Thyroid gland (tissue), 4 donors: ENCODE measurements at regions not wholly inside any gene's neighbourhood (a gene's known extent, or its start where the extent isn't known, plus 50 kb on each side); places are given as distances from the start of the nearest gene placed in this dataset.

Source experiments
- DNase-seq, 2 donors: peaks; one replicate each; pipeline ENCODE4 v3.0.0-alpha.2; 2019
- H3K27ac ChIP-seq, 3 donors: fragments of 200-600 bp; sonication (generic); 1 replicate in 2 of 3; 2 replicates in 1 of 3; pipeline ENCODE4 v1.5.1; 2016 to 2019; ENCODE audit warnings: mild to moderate bottlenecking in 1 of 3, moderate library complexity in 1 of 3
- H3K27me3 ChIP-seq: fragments of 200-600 bp; sonication (generic); one replicate; pipeline ENCODE4 v1.5.1; 2019
- H3K36me3 ChIP-seq, 2 donors: fragments of 200-600 bp; sonication (generic); one replicate each; pipeline ENCODE4 v1.5.1; 2016 to 2019
- H3K4me1 ChIP-seq, 2 donors: fragments of 200-600 bp; sonication (generic); one replicate each; pipeline ENCODE4 v1.5.1; 2017 to 2019
- H3K4me3 ChIP-seq, 3 donors: fragments of 200-600 bp; sonication (generic); replicated peaks in 1 of 3; 1 replicate in 2 of 3; 2 replicates in 1 of 3; pipeline ENCODE4 v1.5.1; 2016; ENCODE audit warnings: mild to moderate bottlenecking in 1 of 3
- H3K9me3 ChIP-seq: fragments of 200-600 bp; sonication (generic); one replicate; pipeline ENCODE4 v1.5.1; 2017
- POLR2A ChIP-seq, 2 donors: fragments of 450-650 bp; IDR thresholded peaks; one replicate each; pipeline ENCODE4 v1.6.1; 2017; ENCODE audit warnings: antibody characterized with exemption in 2 of 2, mild to moderate bottlenecking in 2 of 2, moderate library complexity in 1 of 2
- WGBS, 2 donors: methylation state at CpG; one replicate each; pipeline ENCODE4 v1.1.5; 2017; 5-methylcytosine and 5-hydroxymethylcytosine counted together
- intact Hi-C: fragments of 100-400 bp; cut with DNase I; formaldehyde crosslinking; loops from one replicate; pipeline ENCODE4 v1.15.1; 2023
- TF ChIP-seq, protein P1 (sequence below), 6 experiments: fragments of 200-600 bp in 3 of 6; fragments of 450-650 bp in 3 of 6; sonication (generic) in 3 of 6; IDR thresholded peaks; one replicate each; pipeline ENCODE4 v1.5.1; 2016 to 2019; ENCODE audit warnings: antibody characterized with exemption in 6 of 6, mild to moderate bottlenecking in 2 of 6, inconsistent platforms in 1 of 6, moderate library complexity in 1 of 6

DNA sequence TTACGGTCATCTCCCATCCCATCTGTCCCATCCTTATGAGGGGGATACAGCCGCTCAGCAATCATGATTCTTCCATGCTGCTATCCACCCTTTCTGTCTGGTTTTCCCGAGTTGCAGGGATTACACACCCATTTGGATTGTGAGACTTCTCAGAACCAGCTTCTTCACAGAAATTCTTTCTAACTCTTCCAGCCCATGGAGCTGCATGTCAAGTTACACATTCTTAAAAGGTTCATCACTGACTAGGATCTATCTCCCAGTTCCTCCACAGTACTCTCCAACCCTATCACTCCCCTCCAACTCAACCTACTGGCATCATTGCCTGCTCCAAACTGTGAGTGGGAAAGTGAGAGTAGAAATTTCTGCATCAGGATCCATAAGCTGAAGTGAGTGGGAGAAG, 558.2 kb upstream of the TNP1 start:
- 95 to 96% methylated on average over 3 of the region's 3 CpGs for WGBS, 2 donors
- Histone ChIP-seq H3K9me3 (no peaks in the 10 kb centered on the region), H3K4me3 (no peak overlapping the region), H3K27me3 (no peaks in the 10 kb centered on the region), H3K4me1 (peaks cover 9 to 13% of the 10 kb centered on the region in 2 donors), H3K27ac (peak overlapping the region in 2 of 3 donors; percentile 2 to 38), H3K36me3 (no peaks in the 10 kb centered on the region)
- DNase-seq = no peak
- TF ChIP-seq POLR2A (IDR thresholded peaks at IDR 0.05) = no peak
- TF ChIP-seq, protein P1, sequence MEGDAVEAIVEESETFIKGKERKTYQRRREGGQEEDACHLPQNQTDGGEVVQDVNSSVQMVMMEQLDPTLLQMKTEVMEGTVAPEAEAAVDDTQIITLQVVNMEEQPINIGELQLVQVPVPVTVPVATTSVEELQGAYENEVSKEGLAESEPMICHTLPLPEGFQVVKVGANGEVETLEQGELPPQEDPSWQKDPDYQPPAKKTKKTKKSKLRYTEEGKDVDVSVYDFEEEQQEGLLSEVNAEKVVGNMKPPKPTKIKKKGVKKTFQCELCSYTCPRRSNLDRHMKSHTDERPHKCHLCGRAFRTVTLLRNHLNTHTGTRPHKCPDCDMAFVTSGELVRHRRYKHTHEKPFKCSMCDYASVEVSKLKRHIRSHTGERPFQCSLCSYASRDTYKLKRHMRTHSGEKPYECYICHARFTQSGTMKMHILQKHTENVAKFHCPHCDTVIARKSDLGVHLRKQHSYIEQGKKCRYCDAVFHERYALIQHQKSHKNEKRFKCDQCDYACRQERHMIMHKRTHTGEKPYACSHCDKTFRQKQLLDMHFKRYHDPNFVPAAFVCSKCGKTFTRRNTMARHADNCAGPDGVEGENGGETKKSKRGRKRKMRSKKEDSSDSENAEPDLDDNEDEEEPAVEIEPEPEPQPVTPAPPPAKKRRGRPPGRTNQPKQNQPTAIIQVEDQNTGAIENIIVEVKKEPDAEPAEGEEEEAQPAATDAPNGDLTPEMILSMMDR (IDR thresholded peaks at IDR 0.05) = no peak
- intact Hi-C loops = no loop called here

DNA sequence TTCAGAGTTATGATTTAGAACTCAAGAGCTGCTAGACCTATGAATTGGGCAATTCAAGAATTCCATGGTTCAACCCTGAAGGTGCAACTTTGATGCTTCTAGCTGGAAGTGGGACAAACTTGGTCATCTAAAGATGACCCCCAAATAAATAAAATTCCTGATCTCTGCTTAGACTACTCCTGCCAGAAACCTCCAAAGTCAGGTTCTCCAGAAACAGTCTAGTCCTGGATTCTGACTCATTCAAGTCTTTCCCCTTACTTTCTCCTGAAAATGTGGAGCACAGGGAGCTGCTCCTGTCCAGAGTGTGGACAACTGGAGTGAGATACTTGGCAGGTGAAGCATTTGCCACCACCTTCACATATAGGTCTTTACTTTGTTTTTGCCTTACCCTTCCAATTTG, 557.7 kb upstream of the TNP1 start:
- Histone ChIP-seq H3K4me1 (peaks cover 9 to 14% of the 10 kb centered on the region in 2 donors), H3K27me3 (no peaks in the 10 kb centered on the region), H3K36me3 (no peaks in the 10 kb centered on the region), H3K27ac (no peak overlapping the region), H3K4me3 (no peak overlapping the region), H3K9me3 (no peaks in the 10 kb centered on the region)
- intact Hi-C loops = no loop called here
- DNase-seq = no peak
- TF ChIP-seq POLR2A (IDR thresholded peaks at IDR 0.05) = no peak

DNA sequence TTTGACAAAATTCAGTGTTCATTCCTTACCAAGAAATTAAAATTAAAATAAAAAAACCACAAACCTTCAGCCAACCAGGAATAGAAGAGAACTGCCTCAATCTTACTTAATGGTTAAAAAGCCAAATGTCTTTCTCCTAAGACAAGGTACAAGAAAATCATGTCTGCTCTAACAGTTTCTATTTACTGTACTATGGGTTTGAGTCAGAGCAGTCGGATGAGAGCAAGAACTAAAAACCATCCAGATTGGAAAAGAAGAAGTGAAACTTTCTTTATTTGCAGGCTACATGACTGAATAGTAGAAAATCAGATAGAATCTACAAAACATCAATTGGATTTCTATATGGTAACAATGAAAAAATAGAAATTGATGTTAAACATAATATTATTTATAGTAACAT, 555.5 kb upstream of the TNP1 start:
- intact Hi-C loops = no loop called here

DNA sequence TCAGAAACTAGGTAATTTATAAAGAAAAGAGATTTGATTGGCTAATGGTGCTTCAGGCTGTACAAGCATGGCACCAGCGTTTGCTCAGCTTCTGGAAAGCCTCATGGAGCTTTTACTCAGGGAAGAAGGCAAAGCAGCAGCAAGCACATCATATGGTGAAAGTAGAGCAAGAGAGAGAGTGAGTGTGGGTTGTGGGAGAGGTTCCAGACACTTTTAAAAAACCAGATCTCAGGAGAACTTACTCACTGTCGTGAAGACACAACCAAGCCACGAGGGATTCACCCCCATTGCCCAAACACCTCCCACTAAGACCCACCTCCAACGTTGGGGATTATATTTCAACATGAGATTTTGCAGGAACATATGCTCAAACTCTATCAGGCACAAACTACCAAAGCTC, 554.6 kb upstream of the TNP1 start:
- intact Hi-C loops = no loop called here
- H3K4me3 ChIP-seq = no peak overlapping the region
- no peaks in the 10 kb centered on the region for H3K27me3 ChIP-seq
- H3K36me3 ChIP-seq = no peaks in the 10 kb centered on the region
- DNase-seq = no peak
- WGBS, 2 donors = 74 to 87% methylated on average over 4 of the region's 4 CpGs
- no peak overlapping the region for H3K27ac ChIP-seq
- peaks cover 10 to 24% of the 10 kb centered on the region in 2 donors for H3K4me1 ChIP-seq
- no peak for TF ChIP-seq POLR2A (IDR thresholded peaks at IDR 0.05)
- TF ChIP-seq, protein P1 (IDR thresholded peaks at IDR 0.05) = no peak
- no peaks in the 10 kb centered on the region for H3K9me3 ChIP-seq

More for the DNA sequence above, 555.5 kb upstream of the TNP1 start:
- TF ChIP-seq, protein P1 (IDR thresholded peaks at IDR 0.05) = no peak
- TF ChIP-seq POLR2A (IDR thresholded peaks at IDR 0.05) = no peak
- no peak overlapping the region for H3K27ac ChIP-seq
- H3K27me3 ChIP-seq = no peaks in the 10 kb centered on the region
- no peaks in the 10 kb centered on the region for H3K9me3 ChIP-seq
- H3K36me3 ChIP-seq = no peaks in the 10 kb centered on the region
- H3K4me3 ChIP-seq = no peak overlapping the region
- 87 to 96% methylated on average over 1 of the region's 1 CpG for WGBS, 2 donors
- peaks cover 7 to 22% of the 10 kb centered on the region in 2 donors for H3K4me1 ChIP-seq
- no peak for DNase-seq

DNA sequence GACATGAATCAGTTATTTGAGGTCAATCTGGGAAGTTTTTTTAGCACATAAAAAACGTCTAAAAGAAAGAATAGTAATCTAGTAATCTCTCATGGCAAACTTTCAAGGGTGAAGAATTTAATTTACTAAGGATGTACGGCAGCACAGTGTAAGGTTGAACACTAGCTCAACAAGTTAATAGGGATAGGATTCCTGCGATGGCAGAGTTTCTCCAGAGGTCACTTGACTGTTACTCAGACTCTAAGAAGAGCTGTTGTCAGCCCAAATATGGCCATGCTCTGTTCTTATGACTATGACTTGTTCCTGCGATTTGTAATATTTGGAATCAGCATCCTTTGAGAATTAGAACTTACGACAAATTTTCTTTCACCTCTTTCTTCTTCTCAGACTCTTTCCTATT, 553.3 kb upstream of the TNP1 start:
- intact Hi-C loops = no loop called here

More for the DNA sequence above, 553.3 kb upstream of the TNP1 start:
- H3K4me1 ChIP-seq = peaks cover 10 to 13% of the 10 kb centered on the region in 2 donors
- TF ChIP-seq, protein P1 (IDR thresholded peaks at IDR 0.05) = no peak
- no peak for TF ChIP-seq POLR2A (IDR thresholded peaks at IDR 0.05)
- no peak overlapping the region for H3K4me3 ChIP-seq
- no peaks in the 10 kb centered on the region for H3K36me3 ChIP-seq
- H3K27ac ChIP-seq = peak overlapping the region in 2 of 3 donors; percentile 21 to 23
- H3K27me3 ChIP-seq = no peaks in the 10 kb centered on the region
- DNase-seq = no peak
- 74% methylated on average over 5 of the region's 5 CpGs for WGBS, 2 donors
- H3K9me3 ChIP-seq = no peaks in the 10 kb centered on the region
